H1 (cell line): ENCODE measurements at regions not wholly inside any gene's neighbourhood (a gene's known extent, or its start where the extent isn't known, plus 50 kb on each side); places are given as distances from the start of the nearest gene placed in this dataset.

Experiments
- CTCF ChIA-PET: fragments of 300-600 bp; sonication (Branson Sonifier 250); formaldehyde crosslinking; loops from one replicate; lab custom pipeline; 2021; ENCODE audit not compliant: partially characterized antibody; lab: Charles Lee
- POLR2A ChIA-PET: fragments of 300-600 bp; sonication (Branson Sonifier 250); formaldehyde crosslinking; loops from one replicate; lab custom pipeline; 2021; ENCODE audit warnings: inconsistent platforms; ENCODE audit not compliant: partially characterized antibody; lab: Charles Lee
- DNase-seq, 2 experiments: peaks; one replicate each; pipeline versions ENCODE4 v3.0.0 to v3.0.0-alpha.2; 2010 to 2022; ENCODE audit warnings: low spot score in 2 of 2, low read depth in 1 of 2, mixed read lengths in 1 of 2
- FAIRE-seq: peaks from 2 replicates; lab custom pipeline; 2011; peaks lifted over from hg19 to GRCh38; lab: Jason Lieb, UNC
- H2AFZ ChIP-seq: 2 replicates; pipeline ENCODE4 v1.8.1; 2012; ENCODE audit warnings: low read length, inconsistent platforms
- H2AK5ac ChIP-seq: 2 replicates; pipeline ENCODE4 v1.6.1; 2013; ENCODE audit warnings: low read depth, low read length
- H2BK120ac ChIP-seq: replicated peaks from 2 replicates; pipeline ENCODE3; 2013; ENCODE audit warnings: low read depth, low read length, inconsistent platforms
- H2BK12ac ChIP-seq: 2 replicates; pipeline ENCODE4 v1.6.1; 2013; ENCODE audit warnings: low read depth, low read length
- H2BK15ac ChIP-seq: 2 replicates; pipeline ENCODE4 v1.6.1; 2013; ENCODE audit warnings: low read length
- H2BK20ac ChIP-seq: 2 replicates; pipeline ENCODE4 v1.6.1; 2013; ENCODE audit warnings: low read length
- H2BK5ac ChIP-seq: 2 replicates; pipeline ENCODE4 v1.6.1; 2013; ENCODE audit warnings: low read depth, low read length
- H3K14ac ChIP-seq: 2 replicates; pipeline ENCODE4 v1.6.1; 2013; ENCODE audit warnings: inconsistent platforms; ENCODE audit not compliant: insufficient read length
- H3K18ac ChIP-seq: 2 replicates; pipeline ENCODE4 v1.6.1; 2013; ENCODE audit warnings: low read length; ENCODE audit errors: extremely low read depth
- H3K23ac ChIP-seq: 2 replicates; pipeline ENCODE4 v1.6.1; 2013; ENCODE audit warnings: inconsistent platforms; ENCODE audit not compliant: insufficient read length
- H3K23me2 ChIP-seq: 2 replicates; pipeline ENCODE4 v1.6.1; 2013; ENCODE audit warnings: low read depth, low read length
- H3K27ac ChIP-seq: 2 replicates; pipeline ENCODE4 v1.6.1; 2011; ENCODE audit warnings: low read depth, low read length, inconsistent platforms
- H3K27me3 ChIP-seq, 4 experiments: replicated peaks in 1 of 4; 1 replicate in 1 of 4; 2 replicates in 3 of 4; pipeline versions ENCODE4 v1.6.1 to v1.8.1; 2011 to 2013; ENCODE audit warnings: low read length in 3 of 4, mild to moderate bottlenecking in 3 of 4, inconsistent platforms in 2 of 4, mixed read lengths in 2 of 4, moderate library complexity in 1 of 4; ENCODE audit not compliant: control insufficient read depth in 3 of 4, insufficient read depth in 3 of 4; ENCODE audit errors: extremely low read depth in 1 of 4
- H3K36me3 ChIP-seq, 4 experiments: 2 replicates each; pipeline versions ENCODE4 v1.6.1 to v1.8.1; 2011 to 2013; ENCODE audit warnings: mild to moderate bottlenecking in 4 of 4, low read length in 3 of 4, moderate library complexity in 2 of 4, control low read depth in 1 of 4, inconsistent platforms in 1 of 4; ENCODE audit not compliant: insufficient read depth in 4 of 4, control insufficient read depth in 2 of 4
- H3K4ac ChIP-seq: replicated peaks from 2 replicates; pipeline ENCODE3; 2013; ENCODE audit warnings: low read length, low read depth, mixed read lengths, inconsistent platforms; ENCODE audit not compliant: insufficient read length
- H3K4me1 ChIP-seq, 4 experiments: replicated peaks in 1 of 4; 1 replicate in 1 of 4; 2 replicates in 3 of 4; pipeline versions ENCODE4 v1.6.1 to v1.8.1; 2011 to 2013; ENCODE audit warnings: low read length in 3 of 4, inconsistent platforms in 2 of 4, mixed read lengths in 1 of 4; ENCODE audit not compliant: insufficient read depth in 4 of 4, control insufficient read depth in 3 of 4
- H3K4me2 ChIP-seq, 2 experiments: 2 replicates each; pipeline versions ENCODE4 v1.6.1 to v1.8.1; 2011 to 2013; ENCODE audit warnings: low read depth in 2 of 2, low read length in 2 of 2, control low read depth in 1 of 2, inconsistent platforms in 1 of 2, mild to moderate bottlenecking in 1 of 2; ENCODE audit not compliant: insufficient read depth in 1 of 2
- H3K4me3 ChIP-seq, 4 experiments: fragments of 200-600, 300-600 bp in 1 of 4; sonication (generic), shearing (Covaris generic), sonication (Bioruptor Twin) in 1 of 4; 2 replicates each; pipeline versions ENCODE4 v1.5.1 to v1.8.1; 2011 to 2016; ENCODE audit warnings: low read length in 4 of 4, low read depth in 3 of 4, control low read depth in 2 of 4, inconsistent platforms in 2 of 4, mild to moderate bottlenecking in 2 of 4, mixed read lengths in 1 of 4, moderate library complexity in 1 of 4; ENCODE audit not compliant: insufficient read depth in 2 of 4; ENCODE audit errors: extremely low read depth in 1 of 4
- H3K56ac ChIP-seq: replicated peaks from 2 replicates; pipeline ENCODE3; 2013; ENCODE audit warnings: low read depth, mild to moderate bottlenecking, mixed read lengths, low read length, inconsistent platforms; ENCODE audit not compliant: insufficient read length
- H3K79me1 ChIP-seq: 2 replicates; pipeline ENCODE4 v1.6.1; 2013; ENCODE audit warnings: low read depth, low read length, control low read depth
- H3K79me2 ChIP-seq, 2 experiments: 2 replicates each; pipeline versions ENCODE4 v1.6.1 to v1.8.1; 2012 to 2013; ENCODE audit warnings: low read length in 2 of 2, mild to moderate bottlenecking in 2 of 2, inconsistent platforms in 1 of 2; ENCODE audit not compliant: insufficient read depth in 2 of 2, control insufficient read depth in 1 of 2
- H3K9ac ChIP-seq, 4 experiments: replicated peaks in 1 of 4; 1 replicate in 1 of 4; 2 replicates in 3 of 4; pipeline versions ENCODE4 v1.6.1 to v1.8.1; 2011 to 2013; ENCODE audit warnings: low read depth in 3 of 4, low read length in 3 of 4, control low read depth in 2 of 4, mild to moderate bottlenecking in 2 of 4, moderate library complexity in 2 of 4, inconsistent platforms in 1 of 4; ENCODE audit errors: extremely low read depth in 1 of 4
- H3K9me3 ChIP-seq, 2 experiments: 2 replicates each; pipeline versions ENCODE4 v1.6.1 to v1.8.1; 2012 to 2013; ENCODE audit warnings: mild to moderate bottlenecking in 2 of 2, moderate library complexity in 2 of 2, control low read depth in 1 of 2, inconsistent platforms in 1 of 2, low read depth in 1 of 2, low read length in 1 of 2, mixed read lengths in 1 of 2; ENCODE audit not compliant: insufficient read depth in 2 of 2
- H4K20me1 ChIP-seq, 2 experiments: replicated peaks in 1 of 2; 2 replicates each; pipeline versions ENCODE3 to v1.8.1; 2011 to 2013; ENCODE audit warnings: inconsistent platforms in 2 of 2, low read length in 2 of 2, mild to moderate bottlenecking in 1 of 2; ENCODE audit not compliant: insufficient read depth in 2 of 2, control insufficient read depth in 1 of 2
- H4K5ac ChIP-seq: 2 replicates; pipeline ENCODE4 v1.6.1; 2013; ENCODE audit warnings: low read length, low read depth, mixed read lengths, inconsistent platforms; ENCODE audit not compliant: insufficient read length
- H4K8ac ChIP-seq: 2 replicates; pipeline ENCODE4 v1.8.0; 2013; ENCODE audit warnings: mild to moderate bottlenecking, moderate library complexity, low read length, inconsistent platforms; ENCODE audit not compliant: insufficient read depth; ENCODE audit errors: extremely low read depth
- H4K91ac ChIP-seq: replicated peaks from 2 replicates; pipeline ENCODE3; 2013; ENCODE audit warnings: low read length, mixed read lengths, inconsistent platforms; ENCODE audit not compliant: insufficient read length
- CTBP2 ChIP-seq: IDR thresholded peaks from 2 replicates; pipeline ENCODE4 v1.7.0; 2011; ENCODE audit warnings: borderline replicate concordance, mild to moderate bottlenecking, moderate library complexity, mixed read lengths, low read length; ENCODE audit not compliant: insufficient read depth, insufficient read length
- HDAC2 ChIP-seq, 2 experiments: fragments of 300-600 bp in 1 of 2; sonication (generic) in 1 of 2; IDR thresholded peaks; 2 replicates each; pipeline ENCODE4 v1.6.1; 2011 to 2012; ENCODE audit warnings: low read depth in 2 of 2, low read length in 2 of 2, mild to moderate bottlenecking in 2 of 2, moderate library complexity in 2 of 2, borderline replicate concordance in 1 of 2, inconsistent platforms in 1 of 2
- RNF2 ChIP-seq: fragments of 200-900, 300-1000 bp; sonication (generic); IDR thresholded peaks from 2 replicates; pipeline ENCODE4 v1.7.1; 2016; ENCODE audit warnings: borderline replicate concordance, low read depth, mild to moderate bottlenecking, antibody characterized with exemption, low read length; ENCODE audit not compliant: poor library complexity, severe bottlenecking; ENCODE audit errors: missing control alignments
- WGBS, 2 experiments: shearing (Covaris generic) in 1 of 2; methylation state at CpG; one replicate each; pipeline versions ENCODE4 v1.1.6 to v1.1.7; 2013 to 2015; ENCODE audit warnings: low lambda C conversion rate in 2 of 2, mixed read lengths in 2 of 2, inconsistent platforms in 1 of 2, low coverage in 1 of 2, missing lambda C conversion rate in 1 of 2; ENCODE audit not compliant: insufficient replicate concordance in 2 of 2, insufficient coverage in 1 of 2, insufficient read length in 1 of 2; ENCODE audit errors: extremely low coverage in 1 of 2, missing lambda C conversion rate in 1 of 2; 5-methylcytosine and 5-hydroxymethylcytosine counted together

DNA sequence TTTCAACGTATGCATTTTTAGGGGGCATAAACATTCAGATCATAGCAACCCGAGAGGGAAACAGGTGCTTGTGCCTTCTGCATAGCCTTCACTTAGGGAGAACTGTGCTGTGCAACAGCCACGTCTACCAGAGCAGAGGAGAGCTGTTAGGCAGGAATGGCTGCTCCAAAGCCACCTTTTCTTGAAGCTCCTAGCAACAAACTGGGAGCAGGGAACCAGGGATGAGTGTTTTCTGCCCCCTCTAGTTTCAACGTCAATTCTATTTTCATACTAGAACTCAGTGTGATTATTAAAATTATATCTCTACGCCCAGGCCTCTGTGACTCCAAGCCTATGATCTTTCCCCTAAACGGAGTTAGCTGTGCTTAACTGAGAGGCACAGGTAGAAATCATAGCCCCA is 290.0 kb downstream of the HAPSTR1 start:
- Histone ChIP-seq H4K8ac (no peak overlapping the region), H3K18ac (no peak overlapping the region), H3K56ac (no peak overlapping the region), H3K14ac (no peak overlapping the region), H3K9me3 (no peaks in the 10 kb centered on the region), H3K4ac (no peak overlapping the region), H2BK120ac (no peak overlapping the region), H2BK15ac (no peak overlapping the region), H3K4me2 (no peak overlapping the region), H3K27ac (no peak overlapping the region), H3K36me3 (no peaks in the 10 kb centered on the region), H4K5ac (no peak overlapping the region), H3K4me3 (no peak overlapping the region), H3K79me2 (no peaks in the 10 kb centered on the region), H2BK20ac (no peak overlapping the region), H3K79me1 (no peaks in the 10 kb centered on the region), H3K23ac (no peak overlapping the region), H2BK12ac (no peak overlapping the region), H3K27me3 (no peaks in the 10 kb centered on the region), H4K91ac (no peak overlapping the region), H3K4me1 (no peaks in the 10 kb centered on the region), H2BK5ac (no peak overlapping the region), H2AK5ac (no peak overlapping the region), H3K23me2 (no peaks in the 10 kb centered on the region; the same call in 1 of the 2 replicates), H2AFZ (no peak overlapping the region), H3K9ac (no peak overlapping the region), H4K20me1 (no peaks in the 10 kb centered on the region)
- DNase-seq (no peak), FAIRE-seq (no peak)
- POLR2A ChIA-PET, result no interaction called here
- CTCF ChIA-PET, result interaction anchor here (0.6 to 1.5 kb wide), 4 partner anchors 9 to 655 kb away, joined by 3 to 7 read pairs (median 6); no protein-coding TSS in a partner anchor
- TF ChIP-seq RNF2 (no peak), CTBP2 (no peak), HDAC2 (IDR thresholded peaks at IDR 0.05; ENCODE audit: borderline replicate concordance in 1 of 2, low read depth in 2 of 2, low read length in 2 of 2) (no peak)
- WGBS, 2 experiments, result 89% methylated on average over 6 of the region's 6 CpGs; no CpG with 5 or more reads in 1 of the 2 experiments
